NCI-H69 (cell line): ENCODE measurements at regions not wholly inside any gene's neighbourhood (a gene's known extent, or its start where the extent isn't known, plus 50 kb on each side); places are given as distances from the start of the nearest gene placed in this dataset.
A peak's percentile ranks its signal among the peaks of the same experiment; 100 is the strongest.

Experiments
- DNase-seq: peaks from one replicate; lab custom pipeline; 2025; lab: John Stamatoyannopoulos, UW

DNA sequence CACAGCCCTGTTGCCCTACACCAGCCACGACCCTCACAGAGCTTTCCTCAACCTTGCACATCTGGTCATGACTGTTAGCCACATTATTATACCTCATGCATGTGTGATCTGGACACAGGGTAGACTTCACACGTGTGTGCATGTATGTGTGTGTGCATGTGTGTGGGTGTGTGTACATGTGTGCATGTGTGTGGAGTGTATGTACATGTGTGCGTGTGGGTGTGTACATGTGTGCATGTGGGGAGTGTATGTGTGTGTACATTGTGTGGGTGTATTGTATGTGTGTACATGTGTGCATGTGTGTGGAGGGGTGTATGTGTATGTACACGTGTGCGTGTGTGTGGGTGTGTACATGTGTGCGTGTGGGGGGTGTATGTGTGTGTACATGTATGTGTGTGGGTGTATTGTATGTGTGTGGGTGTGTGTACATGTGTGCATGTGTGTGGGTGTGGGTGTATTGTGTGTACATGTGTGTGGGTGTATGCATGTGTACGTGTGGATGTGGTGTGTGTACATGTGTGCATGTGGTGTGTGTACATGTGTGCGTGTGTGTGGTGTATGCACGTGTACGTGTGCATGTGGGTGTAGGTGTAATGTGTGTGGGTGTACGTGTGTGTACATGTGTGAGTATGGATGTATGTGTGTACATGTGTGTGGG lies 130.2 kb downstream of the C16orf95 start:
- DNase-seq, result no peak

DNA sequence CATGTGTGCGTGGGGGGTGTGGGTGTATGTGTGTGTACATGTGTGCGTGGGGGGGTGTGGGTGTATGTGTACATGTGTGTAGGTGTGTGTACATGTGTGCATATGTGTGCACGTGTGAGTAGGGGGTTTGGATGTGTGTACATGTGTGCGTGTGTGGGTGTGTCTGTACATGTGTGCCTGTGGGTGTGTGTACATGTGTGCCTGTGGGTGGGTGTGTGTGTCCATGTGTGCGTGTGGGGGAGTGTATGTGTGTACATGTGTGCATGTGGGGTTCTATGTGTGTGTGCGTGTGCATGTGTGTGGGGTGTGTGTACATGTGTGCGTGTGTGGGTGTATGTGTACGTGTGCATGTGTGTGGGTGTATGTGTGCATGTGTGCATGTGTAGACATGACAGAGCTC lies 129.1 kb downstream of the C16orf95 start:
- no peak for DNase-seq

GRCh38 chr16:87189426-87189825 lies 127.8 kb downstream of the C16orf95 start:
- no peak for DNase-seq

GRCh38 chr16:87190288-87191230 lies 126.6 kb downstream of the C16orf95 start:
- DNase-seq, result no peak

GRCh38 chr16:87192452-87193073 lies 124.6 kb downstream of the C16orf95 start:
- DNase-seq, result no peak

GRCh38 chr16:87194172-87194571 lies 123.0 kb downstream of the C16orf95 start:
- DNase-seq, result no peak

DNA sequence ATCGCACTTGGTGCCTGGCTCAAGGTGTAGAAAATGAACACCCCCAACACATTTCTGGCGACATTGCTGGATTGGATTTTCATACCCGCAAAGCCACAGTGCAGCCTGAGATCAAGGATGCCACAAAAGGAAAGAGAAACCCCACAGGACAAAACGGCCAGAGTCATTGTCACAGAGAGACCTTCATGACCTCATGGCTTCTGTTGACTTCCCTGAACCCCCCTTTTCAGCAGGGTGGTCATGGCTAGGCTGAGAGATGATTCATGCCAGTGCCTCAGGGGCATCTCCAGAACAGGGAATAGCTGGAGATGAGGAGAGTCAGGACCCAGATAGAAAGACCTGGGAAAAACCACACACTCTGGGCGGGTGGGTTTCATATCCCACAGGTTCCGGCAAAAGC lies 122.0 kb downstream of the C16orf95 start:
- no peak for DNase-seq

GRCh38 chr16:87196231-87196630 lies 121.0 kb downstream of the C16orf95 start:
- no peak for DNase-seq

DNA sequence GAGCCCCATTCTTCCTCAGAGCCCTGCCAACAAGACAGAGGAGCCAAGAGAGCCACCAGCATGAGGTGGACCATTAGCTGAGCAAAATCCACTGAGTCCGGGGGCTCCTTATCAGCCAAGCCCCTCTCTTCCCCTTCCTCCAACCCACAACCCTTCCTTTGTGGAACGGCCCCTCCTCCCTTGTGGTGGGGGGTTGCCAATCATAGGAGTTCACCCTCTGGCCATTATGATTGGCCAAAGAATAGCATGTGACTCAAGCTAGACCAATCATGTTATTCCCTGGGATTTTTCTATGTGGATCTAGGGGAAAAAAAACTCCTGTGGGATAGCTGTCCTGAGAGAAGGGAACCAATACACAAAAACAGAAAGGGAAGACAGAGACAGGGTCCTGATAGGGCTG lies 120.5 kb downstream of the C16orf95 start:
- no peak for DNase-seq

- DNase-seq, result no peak
Measured at GRCh38 chr16:87198328-87198832, 118.8 kb downstream of the C16orf95 start.

DNA sequence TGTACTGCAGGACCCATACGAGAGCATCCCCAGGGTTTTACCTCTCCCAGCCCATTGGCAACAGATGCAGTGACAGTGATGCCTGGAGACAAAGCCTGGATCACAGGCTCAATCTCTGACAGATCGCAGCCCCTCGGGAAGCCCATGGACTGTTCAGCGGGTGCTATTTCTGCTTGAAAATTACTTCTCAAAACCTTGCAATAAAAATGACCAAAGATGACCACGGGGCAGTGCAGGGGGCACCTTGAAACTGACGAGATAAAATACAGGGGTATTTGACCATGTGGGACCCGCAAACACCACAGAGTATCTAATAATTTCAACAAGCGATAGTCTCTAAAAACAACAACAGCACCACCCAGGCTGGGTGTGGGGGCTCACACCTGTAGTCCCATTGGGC lies 118.3 kb downstream of the C16orf95 start:
- no peak for DNase-seq

DNA sequence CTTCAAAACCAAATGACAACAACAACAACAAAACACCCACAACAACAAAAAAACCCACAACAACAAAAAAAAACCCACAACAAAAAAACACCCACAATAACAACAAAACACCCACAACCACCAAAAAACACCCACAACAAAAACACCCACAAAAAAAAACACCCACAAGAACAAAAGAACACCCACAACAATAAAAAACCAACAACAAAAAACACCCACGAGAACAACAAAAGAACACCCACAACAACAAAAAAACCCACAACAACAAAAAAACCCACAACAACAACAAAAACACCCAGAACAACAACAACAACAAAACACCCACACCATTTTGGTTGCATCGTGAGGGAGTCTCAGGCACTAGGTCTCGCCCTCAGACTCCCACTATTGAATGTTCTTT lies 117.8 kb downstream of the C16orf95 start:
- DNase-seq, result no peak

DNA sequence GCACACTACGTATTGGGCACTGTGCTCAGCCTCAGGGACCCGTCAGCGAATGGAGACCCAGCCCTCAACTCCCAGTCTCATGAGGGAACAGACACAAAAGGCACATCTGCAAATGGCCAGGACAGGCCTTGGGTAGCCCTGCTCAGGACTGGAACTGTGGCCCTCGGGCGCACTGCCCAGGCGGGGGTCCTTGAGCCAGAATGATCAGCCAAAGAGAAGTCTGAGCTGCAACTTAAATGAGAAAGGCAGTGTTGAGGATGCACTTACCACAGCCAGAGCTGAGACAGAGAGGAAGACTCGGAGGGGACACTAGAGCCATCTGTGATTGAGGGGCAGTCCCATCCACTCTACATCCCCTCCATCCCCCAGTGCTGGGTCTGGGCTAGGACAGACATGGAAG lies 117.3 kb downstream of the C16orf95 start:
- DNase-seq, result no peak

GRCh38 chr16:87200637-87201036 lies 116.6 kb downstream of the C16orf95 start:
- DNase-seq, result no peak

- peak; percentile 1 for DNase-seq
Measured at GRCh38 chr16:87201052-87201451, 116.1 kb downstream of the C16orf95 start.

DNA sequence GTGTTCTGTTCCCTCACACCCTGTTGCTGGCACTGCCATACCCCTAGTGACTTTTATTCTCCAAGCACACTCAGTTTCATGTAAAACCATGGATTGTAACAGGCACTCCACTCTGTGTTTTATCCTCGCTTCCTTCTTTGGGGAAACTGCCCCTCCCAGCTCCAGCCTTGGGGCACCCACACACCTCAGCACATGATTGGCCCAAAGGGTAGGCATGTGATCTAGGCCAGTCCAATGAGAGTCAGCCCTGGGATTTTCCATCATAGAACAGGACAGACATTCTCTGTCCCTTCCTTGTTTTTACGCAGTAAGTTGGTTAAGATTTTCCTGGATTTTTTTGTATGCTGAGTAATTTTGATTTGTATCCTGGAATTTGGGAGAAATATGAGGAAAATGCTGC lies 115.4 kb downstream of the C16orf95 start:
- DNase-seq, result no peak

DNA sequence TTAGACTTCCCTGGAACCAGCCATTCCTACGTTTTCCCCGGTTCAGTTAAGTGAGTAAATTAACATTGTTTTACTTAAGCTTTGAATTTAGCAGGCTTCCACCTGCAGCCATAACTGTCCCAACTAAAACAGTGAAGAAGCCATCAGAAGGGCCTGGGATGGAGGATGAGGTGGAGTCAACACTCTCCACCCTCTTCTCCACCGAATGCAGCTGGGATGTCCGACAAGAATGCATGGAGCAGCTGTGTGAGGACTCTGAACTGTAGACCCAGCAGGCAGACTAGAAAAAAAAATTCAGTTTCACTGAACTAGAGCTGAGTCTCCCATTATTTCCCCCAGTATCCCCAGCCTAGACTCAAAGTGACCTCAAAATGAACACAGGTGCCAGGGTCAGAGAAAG lies 114.8 kb downstream of the C16orf95 start:
- DNase-seq, result no peak

DNA sequence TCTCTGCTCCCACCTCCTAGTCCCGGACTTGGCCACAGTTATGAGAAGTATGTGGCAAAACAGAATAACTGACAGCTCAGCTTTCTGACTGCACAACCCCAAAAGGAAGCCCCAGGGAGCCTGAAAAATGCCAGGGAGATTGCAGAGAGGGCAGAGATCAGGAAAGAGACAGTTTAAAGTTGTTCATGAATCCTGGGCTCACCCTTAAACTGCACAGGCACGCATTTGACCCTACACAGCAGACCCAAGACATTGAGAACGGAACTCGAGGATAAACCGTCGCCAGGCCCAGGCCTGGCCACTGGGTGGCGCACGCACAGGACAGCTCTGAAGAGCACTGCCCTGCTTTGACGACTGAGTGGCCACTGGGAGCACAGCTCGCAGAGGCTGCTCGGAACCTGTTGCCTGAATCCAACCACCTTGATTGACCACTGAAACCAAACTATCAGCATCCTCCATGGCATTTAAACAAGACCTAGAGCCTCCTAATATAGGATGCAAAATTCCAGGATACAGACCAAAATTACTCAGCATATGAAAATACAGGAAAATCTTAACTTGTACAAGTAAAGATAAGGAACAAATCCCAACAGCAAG lies 114.0 kb downstream of the C16orf95 start:
- peak; percentile 50 for DNase-seq

- DNase-seq, result no peak
Measured at GRCh38 chr16:87206646-87207451, 110.3 kb downstream of the C16orf95 start.

DNA sequence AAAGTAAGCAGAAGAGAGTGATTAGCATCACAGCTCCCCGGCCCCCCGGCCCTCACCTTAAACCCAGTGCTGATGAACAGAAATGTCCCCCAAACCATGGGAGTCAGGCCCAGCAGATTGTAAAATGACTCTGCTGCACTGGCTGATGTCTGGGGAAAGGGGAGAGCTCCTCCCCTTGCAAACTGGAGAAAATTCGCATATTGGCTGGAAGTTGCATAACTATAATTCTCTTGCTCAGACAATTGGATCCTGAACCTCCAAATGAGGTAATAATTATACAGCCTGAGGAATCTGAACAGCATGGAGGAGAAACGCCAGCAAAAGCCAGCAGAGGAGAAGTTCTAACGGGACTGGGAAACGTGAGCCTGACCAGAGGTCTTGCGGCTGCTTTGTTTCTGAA lies 109.7 kb downstream of the C16orf95 start:
- DNase-seq, result no peak

- no peak for DNase-seq
Measured at GRCh38 chr16:87207965-87208364, 109.2 kb downstream of the C16orf95 start.
